NT2/D1 (cell line): ENCODE measurements at regions not wholly inside any gene's neighbourhood (a gene's known extent, or its start where the extent isn't known, plus 50 kb on each side); places are given as distances from the start of the nearest gene placed in this dataset.

Source experiments
- DNase-seq: peaks from one replicate; pipeline ENCODE4 v3.0.0-alpha.2; 2011; ENCODE audit warnings: low read depth, low spot score
- H3K27me3 ChIP-seq: 2 replicates; pipeline ENCODE4 v1.6.0; 2011; ENCODE audit warnings: mild to moderate bottlenecking; ENCODE audit not compliant: insufficient read length, insufficient read depth
- H3K36me3 ChIP-seq: 2 replicates; pipeline ENCODE4 v1.6.1; 2011; ENCODE audit warnings: mild to moderate bottlenecking, low read length, mixed read lengths; ENCODE audit not compliant: insufficient read depth, insufficient read length
- H3K4me1 ChIP-seq: 2 replicates; pipeline ENCODE4 v1.5.1; 2011; ENCODE audit not compliant: insufficient read depth, insufficient read length
- H3K4me3 ChIP-seq: 2 replicates; pipeline ENCODE4 v1.5.1; 2011; ENCODE audit warnings: low read depth; ENCODE audit not compliant: insufficient read length
- H3K9ac ChIP-seq: 2 replicates; pipeline ENCODE4 v1.6.0; 2011; ENCODE audit warnings: low read depth; ENCODE audit not compliant: insufficient read length
- H3K9me3 ChIP-seq: 2 replicates; pipeline ENCODE4 v1.5.1; 2011; ENCODE audit warnings: mild to moderate bottlenecking, low read length; ENCODE audit not compliant: insufficient read depth
- SUZ12 ChIP-seq: IDR thresholded peaks from 2 replicates; pipeline ENCODE4 v1.6.1; 2011; ENCODE audit not compliant: insufficient read length, insufficient read depth; ENCODE audit errors: extremely low read depth
- YY1 ChIP-seq: IDR thresholded peaks from 2 replicates; pipeline ENCODE4 v1.6.1; 2011; ENCODE audit not compliant: insufficient read length, insufficient read depth
- ZNF274 ChIP-seq: IDR thresholded peaks from 2 replicates; pipeline ENCODE4 v1.6.1; 2011; ENCODE audit warnings: mild to moderate bottlenecking, low read depth, low read length

DNA sequence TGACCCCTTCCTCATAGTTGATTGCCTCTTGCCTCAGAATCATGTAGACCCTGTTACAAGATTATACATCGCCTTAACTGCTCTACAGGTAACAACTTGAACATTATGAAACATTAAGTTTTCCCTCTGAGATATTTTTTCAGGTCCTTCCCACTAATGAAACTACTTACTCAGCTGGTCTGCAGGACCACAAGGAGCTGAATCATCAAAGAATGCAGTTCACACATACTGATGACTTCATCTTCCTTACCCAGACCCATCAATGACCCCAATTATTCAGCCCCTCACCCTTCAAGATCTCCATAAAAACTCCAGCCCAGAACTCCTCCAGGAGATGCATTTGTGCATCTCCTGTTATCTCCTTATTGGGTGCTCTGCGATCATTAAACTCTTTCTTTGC, 720.9 kb downstream of the RAPGEF2 start:
- H3K4me1 ChIP-seq = no peaks in the 10 kb centered on the region
- no peak overlapping the region for H3K4me3 ChIP-seq
- H3K9me3 ChIP-seq = no peaks in the 10 kb centered on the region
- no peaks in the 10 kb centered on the region for H3K27me3 ChIP-seq
- TF ChIP-seq ZNF274 (no peak), SUZ12 (no peak), YY1 (no peak)
- H3K36me3 ChIP-seq = no peaks in the 10 kb centered on the region
- no peak for DNase-seq
- H3K9ac ChIP-seq = no peak overlapping the region

GRCh38 chr4:159828687-159829086, 725.8 kb downstream of the RAPGEF2 start:
- no peak for TF ChIP-seq YY1
- no peak for TF ChIP-seq SUZ12
- TF ChIP-seq ZNF274 = no peak
- no peak for DNase-seq
- Histone ChIP-seq H3K27me3 (no peaks in the 10 kb centered on the region), H3K9me3 (no peaks in the 10 kb centered on the region), H3K4me3 (no peak overlapping the region), H3K9ac (no peak overlapping the region), H3K36me3 (no peaks in the 10 kb centered on the region), H3K4me1 (no peaks in the 10 kb centered on the region)

GRCh38 chr4:159829184-159829583, 726.3 kb downstream of the RAPGEF2 start:
- H3K9ac ChIP-seq = no peak overlapping the region
- no peak for DNase-seq
- no peaks in the 10 kb centered on the region for H3K36me3 ChIP-seq
- H3K4me3 ChIP-seq = no peak overlapping the region
- H3K9me3 ChIP-seq = no peaks in the 10 kb centered on the region
- no peaks in the 10 kb centered on the region for H3K27me3 ChIP-seq
- TF ChIP-seq ZNF274 = no peak
- no peak for TF ChIP-seq YY1
- no peak for TF ChIP-seq SUZ12
- H3K4me1 ChIP-seq = no peaks in the 10 kb centered on the region

GRCh38 chr4:159837071-159837470, 734.2 kb downstream of the RAPGEF2 start:
- TF ChIP-seq SUZ12 (no peak), ZNF274 (no peak), YY1 (no peak)
- H3K9me3 ChIP-seq = no peaks in the 10 kb centered on the region
- DNase-seq = no peak

GRCh38 chr4:159855731-159856130, 752.9 kb downstream of the RAPGEF2 start:
- no peak for DNase-seq
- H3K4me1 ChIP-seq = no peaks in the 10 kb centered on the region
- no peaks in the 10 kb centered on the region for H3K27me3 ChIP-seq
- TF ChIP-seq YY1 (no peak), ZNF274 (no peak), SUZ12 (no peak)
- H3K9ac ChIP-seq = no peak overlapping the region
- no peaks in the 10 kb centered on the region for H3K36me3 ChIP-seq
- H3K9me3 ChIP-seq = no peaks in the 10 kb centered on the region
- H3K4me3 ChIP-seq = no peak overlapping the region

More at GRCh38 chr4:159837071-159837470, 734.2 kb downstream of the RAPGEF2 start:
- Histone ChIP-seq H3K9ac (no peak overlapping the region), H3K4me1 (no peaks in the 10 kb centered on the region), H3K4me3 (no peak overlapping the region), H3K36me3 (no peaks in the 10 kb centered on the region), H3K27me3 (no peaks in the 10 kb centered on the region)

- H3K4me3 ChIP-seq = no peak overlapping the region
- no peak for TF ChIP-seq YY1
- no peak for TF ChIP-seq ZNF274
- TF ChIP-seq SUZ12 = no peak
- H3K4me1 ChIP-seq = no peaks in the 10 kb centered on the region
- no peaks in the 10 kb centered on the region for H3K36me3 ChIP-seq
- no peak overlapping the region for H3K9ac ChIP-seq
- H3K9me3 ChIP-seq = no peaks in the 10 kb centered on the region
- no peaks in the 10 kb centered on the region for H3K27me3 ChIP-seq
- peak; percentile 2 for DNase-seq
Measured at GRCh38 chr4:159856451-159856850, 753.6 kb downstream of the RAPGEF2 start.

DNA sequence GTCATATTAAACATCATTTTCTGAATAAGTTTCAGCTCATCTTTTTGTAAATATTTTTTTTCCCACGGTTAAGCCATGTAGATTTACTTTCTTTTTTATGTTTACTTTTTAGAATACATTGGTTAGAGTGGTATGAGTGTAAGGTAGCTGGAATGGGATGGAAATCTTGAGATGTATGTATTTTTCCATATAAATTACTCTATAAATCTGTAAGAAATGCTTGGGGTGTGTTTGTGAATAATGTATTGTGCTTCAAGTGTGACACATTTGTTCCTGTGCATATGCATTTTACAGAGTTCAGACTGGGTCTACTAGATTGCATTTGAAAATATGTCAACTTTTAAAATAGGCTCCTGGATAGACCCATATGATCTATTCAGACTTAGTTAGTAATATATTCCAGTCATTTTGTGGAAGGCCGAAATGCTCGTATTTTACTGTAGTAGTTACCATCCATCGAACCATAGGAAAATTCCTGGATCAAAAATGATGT, 756.8 kb downstream of the RAPGEF2 start:
- no peaks in the 10 kb centered on the region for H3K4me1 ChIP-seq
- DNase-seq = no peak
- no peaks in the 10 kb centered on the region for H3K36me3 ChIP-seq
- H3K9ac ChIP-seq = no peak overlapping the region
- no peaks in the 10 kb centered on the region for H3K27me3 ChIP-seq
- no peaks in the 10 kb centered on the region for H3K9me3 ChIP-seq
- no peak overlapping the region for H3K4me3 ChIP-seq
- TF ChIP-seq YY1 (no peak), SUZ12 (no peak), ZNF274 (no peak)
